ENCODE measurements at regions not wholly inside any gene's neighbourhood (a gene's known extent, or its start where the extent isn't known, plus 50 kb on each side); places are given as distances from the start of the nearest gene placed in this dataset.

DNA sequence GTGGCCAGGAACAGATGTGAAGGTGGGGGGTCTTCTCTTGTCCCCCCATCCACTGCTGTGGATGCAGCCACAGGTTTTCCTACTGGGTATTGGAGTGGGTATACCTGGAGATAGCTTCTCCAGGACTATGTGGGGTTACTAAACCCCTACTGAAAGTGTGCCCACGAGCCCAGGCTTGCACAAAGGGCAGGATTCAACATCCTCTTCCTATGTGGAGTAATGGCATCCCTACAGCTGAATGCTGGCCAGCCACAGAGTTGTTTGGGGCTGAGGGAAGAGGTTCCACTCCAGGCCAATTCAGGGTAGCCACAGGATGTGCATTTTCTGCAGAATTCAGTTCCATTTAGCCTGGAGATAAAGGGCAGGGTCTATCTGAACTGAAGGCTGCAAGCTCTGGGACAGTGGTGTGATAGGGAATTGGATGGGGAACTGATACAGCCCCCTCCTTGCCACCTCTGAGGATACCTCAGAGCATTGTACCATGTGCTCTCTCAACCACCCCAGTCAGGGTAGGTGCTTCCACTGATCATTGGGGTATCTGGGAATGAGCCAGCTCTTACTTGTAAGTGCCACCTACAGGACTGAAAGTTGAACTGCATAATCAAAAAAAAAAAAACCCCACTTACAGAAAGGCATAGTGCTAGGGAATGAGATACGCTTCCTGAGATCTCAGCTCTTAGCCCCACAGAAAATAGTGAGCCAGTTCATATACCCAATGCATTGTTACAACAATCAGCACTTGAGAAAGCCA lies 187.1 kb downstream of the KITLG start:
- no peaks in the 10 kb centered on the region for H3K27me3 ChIP-seq
- H3K4me3 ChIP-seq, result no peak overlapping the region
- no peak for DNase-seq
- H3K36me3 ChIP-seq, result no peaks in the 10 kb centered on the region
- TF ChIP-seq, protein P1, sequence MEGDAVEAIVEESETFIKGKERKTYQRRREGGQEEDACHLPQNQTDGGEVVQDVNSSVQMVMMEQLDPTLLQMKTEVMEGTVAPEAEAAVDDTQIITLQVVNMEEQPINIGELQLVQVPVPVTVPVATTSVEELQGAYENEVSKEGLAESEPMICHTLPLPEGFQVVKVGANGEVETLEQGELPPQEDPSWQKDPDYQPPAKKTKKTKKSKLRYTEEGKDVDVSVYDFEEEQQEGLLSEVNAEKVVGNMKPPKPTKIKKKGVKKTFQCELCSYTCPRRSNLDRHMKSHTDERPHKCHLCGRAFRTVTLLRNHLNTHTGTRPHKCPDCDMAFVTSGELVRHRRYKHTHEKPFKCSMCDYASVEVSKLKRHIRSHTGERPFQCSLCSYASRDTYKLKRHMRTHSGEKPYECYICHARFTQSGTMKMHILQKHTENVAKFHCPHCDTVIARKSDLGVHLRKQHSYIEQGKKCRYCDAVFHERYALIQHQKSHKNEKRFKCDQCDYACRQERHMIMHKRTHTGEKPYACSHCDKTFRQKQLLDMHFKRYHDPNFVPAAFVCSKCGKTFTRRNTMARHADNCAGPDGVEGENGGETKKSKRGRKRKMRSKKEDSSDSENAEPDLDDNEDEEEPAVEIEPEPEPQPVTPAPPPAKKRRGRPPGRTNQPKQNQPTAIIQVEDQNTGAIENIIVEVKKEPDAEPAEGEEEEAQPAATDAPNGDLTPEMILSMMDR (IDR thresholded peaks at IDR 0.05), result peak in 3 of 6 experiments; percentile 28 to 42 (median 33)
- no peak for TF ChIP-seq POLR2A (IDR thresholded peaks at IDR 0.05)
- no peaks in the 10 kb centered on the region for H3K9me3 ChIP-seq
- no peaks in the 10 kb centered on the region for H3K4me1 ChIP-seq
- no peak overlapping the region for H3K27ac ChIP-seq

DNA sequence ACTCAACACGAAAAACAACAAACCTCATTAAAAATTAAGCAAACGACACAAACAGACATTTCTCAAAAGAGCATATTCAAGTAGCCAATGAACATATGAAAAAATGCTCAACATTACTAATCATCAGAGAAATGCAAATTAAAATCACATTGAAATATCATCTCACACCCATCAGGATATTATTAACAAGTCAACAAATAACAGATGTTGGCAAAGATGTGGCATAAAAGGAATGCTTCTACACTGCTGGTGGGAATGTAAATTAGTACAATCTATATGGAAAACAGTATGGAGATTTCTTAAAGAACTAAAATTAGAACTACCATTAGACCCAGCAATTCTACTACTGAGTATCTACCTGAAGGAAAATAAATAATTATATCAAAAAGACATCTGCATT lies 182.2 kb downstream of the KITLG start:
- TF ChIP-seq, protein P1 (IDR thresholded peaks at IDR 0.05), result no peak
- TF ChIP-seq POLR2A (IDR thresholded peaks at IDR 0.05), result no peak
- H3K4me1 ChIP-seq, result no peaks in the 10 kb centered on the region
- no peaks in the 10 kb centered on the region for H3K36me3 ChIP-seq
- H3K27ac ChIP-seq, result no peak overlapping the region
- H3K27me3 ChIP-seq, result no peaks in the 10 kb centered on the region
- no peak for DNase-seq
- H3K4me3 ChIP-seq, result no peak overlapping the region
- no peaks in the 10 kb centered on the region for H3K9me3 ChIP-seq

DNA sequence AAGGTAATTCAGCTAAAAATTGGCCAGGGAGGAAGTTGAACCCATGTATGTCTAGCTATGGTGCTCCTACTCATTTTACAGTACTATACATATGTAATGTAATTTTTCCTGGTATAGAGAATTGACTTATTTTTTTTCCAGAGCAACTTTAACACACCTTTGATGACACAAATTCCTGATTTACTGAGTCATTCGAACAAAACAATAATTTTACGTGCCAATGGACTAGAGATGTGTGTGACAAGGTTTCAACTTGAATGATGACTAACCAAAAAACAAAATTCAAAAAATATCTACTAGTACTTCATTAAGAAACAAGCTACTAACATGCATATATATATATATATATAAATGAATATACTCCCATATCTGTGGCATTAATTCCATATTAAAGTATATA lies 180.5 kb downstream of the KITLG start:
- Histone ChIP-seq H3K36me3 (no peaks in the 10 kb centered on the region), H3K27ac (no peak overlapping the region), H3K9me3 (no peaks in the 10 kb centered on the region), H3K27me3 (no peaks in the 10 kb centered on the region), H3K4me1 (no peaks in the 10 kb centered on the region), H3K4me3 (no peak overlapping the region)
- no peak for DNase-seq
- no peak for TF ChIP-seq POLR2A (IDR thresholded peaks at IDR 0.05)
- TF ChIP-seq, protein P1 (IDR thresholded peaks at IDR 0.05), result no peak

DNA sequence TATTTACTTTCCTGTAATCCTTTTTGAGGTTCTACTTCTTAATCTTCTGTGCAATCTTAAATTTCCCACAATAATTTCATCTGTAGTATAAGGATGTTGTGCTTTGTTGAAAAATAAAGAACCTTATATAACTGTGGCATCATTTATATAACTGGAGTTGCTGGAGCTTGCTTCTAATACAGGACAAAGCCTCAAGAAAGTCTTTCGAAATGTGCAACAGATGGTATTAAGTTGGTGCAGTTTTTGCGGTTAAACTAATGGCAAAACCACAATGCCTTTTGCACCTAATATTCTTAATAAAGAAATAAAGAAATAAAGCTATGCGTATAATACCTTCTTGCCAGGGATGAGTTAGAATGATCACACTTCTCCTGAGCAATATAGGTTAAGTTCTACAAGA lies 180.0 kb downstream of the KITLG start:
- Histone ChIP-seq H3K4me1 (no peaks in the 10 kb centered on the region), H3K36me3 (no peaks in the 10 kb centered on the region), H3K27ac (no peak overlapping the region), H3K4me3 (no peak overlapping the region), H3K9me3 (no peaks in the 10 kb centered on the region), H3K27me3 (no peaks in the 10 kb centered on the region)
- no peak for DNase-seq
- TF ChIP-seq, protein P1 (IDR thresholded peaks at IDR 0.05), result no peak

DNA sequence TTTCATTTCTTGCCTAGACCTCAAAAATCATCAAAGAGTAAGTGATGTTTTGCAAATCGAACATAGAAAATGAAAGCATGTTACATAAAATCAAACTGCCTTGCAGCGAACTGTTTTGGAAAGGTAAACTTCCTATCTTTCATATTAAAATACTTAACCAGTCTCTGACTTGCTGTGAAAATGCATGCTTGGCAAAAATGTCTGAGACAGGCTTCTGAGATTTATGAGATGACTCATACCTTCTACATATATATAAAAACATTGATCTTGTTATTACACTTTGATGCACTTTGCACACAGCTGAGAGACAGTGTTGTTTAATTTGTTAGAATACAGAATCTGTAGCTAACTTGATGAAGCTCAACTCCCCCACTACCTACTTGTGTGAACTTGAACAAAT lies 179.1 kb downstream of the KITLG start:
- Histone ChIP-seq H3K4me1 (no peaks in the 10 kb centered on the region), H3K4me3 (no peak overlapping the region), H3K27me3 (no peaks in the 10 kb centered on the region), H3K9me3 (no peaks in the 10 kb centered on the region), H3K36me3 (no peaks in the 10 kb centered on the region), H3K27ac (no peak overlapping the region)
- DNase-seq, result no peak
- TF ChIP-seq, protein P1 (IDR thresholded peaks at IDR 0.05), result no peak
- TF ChIP-seq POLR2A (IDR thresholded peaks at IDR 0.05), result no peak

DNA sequence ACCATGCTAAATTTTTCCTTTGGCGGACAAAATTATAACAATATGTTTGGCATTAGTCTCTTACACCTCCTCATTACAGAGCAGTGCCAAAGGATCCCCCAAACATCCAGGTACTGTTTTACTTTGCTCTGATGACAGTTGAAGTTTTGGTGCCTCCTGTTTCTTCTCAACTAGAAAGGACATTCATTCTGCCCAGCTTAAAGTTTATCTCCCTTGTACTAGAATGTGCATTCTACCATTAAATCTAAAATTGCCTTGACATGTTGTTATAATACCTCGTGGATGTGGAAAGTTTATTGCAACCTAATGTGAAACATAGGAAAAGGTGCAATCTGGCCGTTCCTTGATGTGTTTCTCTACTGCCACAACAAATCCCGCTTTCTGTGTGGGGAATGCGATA lies 173.4 kb downstream of the KITLG start:
- Histone ChIP-seq H3K27me3 (no peaks in the 10 kb centered on the region), H3K4me3 (no peak overlapping the region), H3K36me3 (no peaks in the 10 kb centered on the region), H3K27ac (no peak overlapping the region), H3K4me1 (no peaks in the 10 kb centered on the region), H3K9me3 (no peaks in the 10 kb centered on the region)
- TF ChIP-seq, protein P1 (IDR thresholded peaks at IDR 0.05), result no peak
- no peak for TF ChIP-seq POLR2A (IDR thresholded peaks at IDR 0.05)
- DNase-seq, result no peak
